ENCODE measurements at regions not wholly inside any gene's neighbourhood (a gene's known extent, or its start where the extent isn't known, plus 50 kb on each side); places are given as distances from the start of the nearest gene placed in this dataset.

- DNase-seq (no peak), ATAC-seq (no peak)
- no peaks in the 10 kb centered on the region for H3K36me3 ChIP-seq
- H3K27me3 ChIP-seq (ENCODE audit: low read depth), result no peaks in the 10 kb centered on the region
- H3K4me1 ChIP-seq, result no peaks in the 10 kb centered on the region
- no peak for TF ChIP-seq CTCF (IDR thresholded peaks at IDR 0.05)
- no peak overlapping the region for H3K4me3 ChIP-seq
- H3K27ac ChIP-seq, result no peak overlapping the region
- H3K9me3 ChIP-seq, result no peaks in the 10 kb centered on the region
- intact Hi-C loops (cut with DNase I), result no loop called here
Measured at GRCh38 chr2:150733051-150733618, 245.7 kb upstream of the RND3 start.

- intact Hi-C loops (cut with DNase I), result no loop called here
- Histone ChIP-seq H3K4me3 (no peak overlapping the region), H3K27me3 (ENCODE audit: low read depth) (no peaks in the 10 kb centered on the region), H3K27ac (no peak overlapping the region), H3K36me3 (no peaks in the 10 kb centered on the region), H3K9me3 (no peaks in the 10 kb centered on the region), H3K4me1 (no peaks in the 10 kb centered on the region)
- TF ChIP-seq CTCF (IDR thresholded peaks at IDR 0.05), result no peak
- no peak for ATAC-seq
- DNase-seq, result no peak
Measured at GRCh38 chr2:150732491-150732890, 245.0 kb upstream of the RND3 start.

GRCh38 chr2:150732064-150732463 is 244.6 kb upstream of the RND3 start:
- DNase-seq (no peak), ATAC-seq (no peak)
- H3K27ac ChIP-seq, result no peak overlapping the region
- intact Hi-C loops (cut with DNase I), result no loop called here
- no peak overlapping the region for H3K4me3 ChIP-seq
- no peaks in the 10 kb centered on the region for H3K9me3 ChIP-seq
- H3K27me3 ChIP-seq (ENCODE audit: low read depth), result no peaks in the 10 kb centered on the region
- no peaks in the 10 kb centered on the region for H3K4me1 ChIP-seq
- TF ChIP-seq CTCF (IDR thresholded peaks at IDR 0.05), result no peak
- H3K36me3 ChIP-seq, result no peaks in the 10 kb centered on the region

GRCh38 chr2:150729495-150729955 is 242.1 kb upstream of the RND3 start:
- Histone ChIP-seq H3K36me3 (no peaks in the 10 kb centered on the region), H3K4me1 (no peaks in the 10 kb centered on the region), H3K27ac (no peak overlapping the region), H3K9me3 (no peaks in the 10 kb centered on the region), H3K4me3 (no peak overlapping the region), H3K27me3 (ENCODE audit: low read depth) (no peaks in the 10 kb centered on the region)
- no peak for ATAC-seq
- intact Hi-C loops (cut with DNase I), result no loop called here
- no peak for DNase-seq
- TF ChIP-seq CTCF (IDR thresholded peaks at IDR 0.05), result no peak

GRCh38 chr2:150718280-150718679 is 230.8 kb upstream of the RND3 start:
- DNase-seq, result no peak
- Histone ChIP-seq H3K4me3 (no peak overlapping the region), H3K27me3 (ENCODE audit: low read depth) (no peaks in the 10 kb centered on the region), H3K4me1 (no peaks in the 10 kb centered on the region), H3K36me3 (no peaks in the 10 kb centered on the region), H3K9me3 (no peaks in the 10 kb centered on the region), H3K27ac (no peak overlapping the region)
- intact Hi-C loops (cut with DNase I), result no loop called here
- TF ChIP-seq CTCF (IDR thresholded peaks at IDR 0.05), result no peak
- no peak for ATAC-seq

GRCh38 chr2:150716186-150716585 is 228.7 kb upstream of the RND3 start:
- TF ChIP-seq CTCF (IDR thresholded peaks at IDR 0.05), result no peak
- H3K4me3 ChIP-seq, result no peak overlapping the region
- H3K27ac ChIP-seq, result no peak overlapping the region
- DNase-seq (no peak), ATAC-seq (no peak)
- intact Hi-C loops (cut with DNase I), result no loop called here
- no peaks in the 10 kb centered on the region for H3K27me3 ChIP-seq (ENCODE audit: low read depth)
- no peaks in the 10 kb centered on the region for H3K9me3 ChIP-seq
- H3K36me3 ChIP-seq, result no peaks in the 10 kb centered on the region
- no peaks in the 10 kb centered on the region for H3K4me1 ChIP-seq

All from lower lobe of right lung (tissue), 2 donors.